ENCODE measurements at regions not wholly inside any gene's neighbourhood (a gene's known extent, or its start where the extent isn't known, plus 50 kb on each side); places are given as distances from the start of the nearest gene placed in this dataset.
"Not testable (repeated sequence)": the region's sequence is repeated elsewhere in the genome, so short reads cannot be mapped to it uniquely, and the experiment has no call there.

DNA sequence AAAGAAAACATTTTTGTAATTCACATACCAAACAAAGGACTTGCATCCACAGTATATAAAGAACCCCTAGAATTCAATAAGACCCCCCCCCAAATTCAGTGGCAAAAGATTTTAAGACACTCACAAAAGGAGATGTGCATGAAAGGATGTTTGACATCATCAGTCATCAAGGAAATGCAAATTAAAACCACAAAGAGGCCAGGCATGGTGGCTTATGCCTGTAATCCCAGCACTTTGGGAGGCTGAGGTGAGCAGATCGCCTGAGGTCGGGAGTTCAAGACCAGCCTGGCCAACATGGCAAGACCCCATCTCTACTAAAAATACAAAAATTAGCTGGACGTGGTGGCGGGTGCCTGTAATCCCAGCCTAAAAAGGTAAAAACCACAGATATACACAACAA lies 61.3 kb downstream of the AIPL1 start:
- DNase-seq (ENCODE audit: low read depth) = not testable (repeated sequence)

DNA sequence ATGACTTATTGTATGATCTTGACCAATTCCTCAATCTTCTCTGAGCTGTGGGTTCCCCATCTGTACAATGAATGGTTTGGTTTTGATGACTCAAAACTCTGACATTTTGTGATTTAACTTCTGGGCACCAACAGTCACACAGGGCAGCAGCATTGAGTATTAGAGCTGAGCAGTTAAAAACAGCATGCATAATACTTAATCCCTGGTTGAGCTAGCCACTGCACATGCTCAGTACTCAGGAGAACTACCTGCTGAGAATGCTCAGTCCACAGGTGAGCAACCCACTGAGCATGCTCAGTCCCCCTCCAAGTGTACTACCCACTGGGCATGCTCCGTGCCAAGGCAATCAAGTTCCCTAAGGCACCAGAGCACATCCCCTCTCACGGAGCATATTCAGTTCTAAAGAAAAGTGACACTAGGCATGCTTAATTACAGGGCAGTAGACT lies 68.7 kb downstream of the AIPL1 start:
- peak; percentile 83 for DNase-seq (ENCODE audit: low read depth)

DNA sequence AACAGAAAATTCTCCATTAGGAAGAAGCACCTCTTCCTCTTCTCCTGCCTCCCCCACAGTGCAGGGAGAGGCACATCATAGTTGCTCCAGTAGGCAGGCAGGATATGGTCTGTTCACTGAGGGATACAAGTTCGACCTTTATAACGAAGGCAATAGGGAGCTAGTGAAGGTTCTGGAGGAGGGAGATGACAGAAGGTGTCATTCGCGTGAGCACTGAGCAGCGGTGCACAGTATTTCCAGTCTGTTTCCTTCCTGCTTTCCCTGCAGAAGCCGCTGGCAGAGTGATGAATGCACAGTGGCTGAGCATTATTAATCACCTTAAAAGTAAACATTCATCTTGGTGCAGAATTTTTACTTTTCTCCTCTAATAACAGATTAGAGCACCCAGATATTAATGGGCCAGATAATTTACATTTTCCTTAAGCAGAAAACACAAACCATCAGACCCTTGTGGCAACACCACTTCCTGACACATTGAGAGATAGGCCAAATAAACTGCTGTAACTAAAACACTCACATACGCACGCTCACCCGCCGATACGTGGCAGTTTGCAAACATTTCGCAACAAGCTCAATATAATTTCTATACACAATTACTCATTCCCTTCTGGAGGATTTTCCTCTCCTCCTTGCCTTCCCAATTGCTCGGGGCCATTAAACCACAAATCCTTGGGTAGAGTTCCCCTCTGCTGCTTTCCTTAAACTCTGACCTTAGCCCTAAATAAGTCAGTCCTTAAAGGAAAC lies 69.5 kb downstream of the AIPL1 start:
- peak; percentile 89 for DNase-seq (ENCODE audit: low read depth)

DNA sequence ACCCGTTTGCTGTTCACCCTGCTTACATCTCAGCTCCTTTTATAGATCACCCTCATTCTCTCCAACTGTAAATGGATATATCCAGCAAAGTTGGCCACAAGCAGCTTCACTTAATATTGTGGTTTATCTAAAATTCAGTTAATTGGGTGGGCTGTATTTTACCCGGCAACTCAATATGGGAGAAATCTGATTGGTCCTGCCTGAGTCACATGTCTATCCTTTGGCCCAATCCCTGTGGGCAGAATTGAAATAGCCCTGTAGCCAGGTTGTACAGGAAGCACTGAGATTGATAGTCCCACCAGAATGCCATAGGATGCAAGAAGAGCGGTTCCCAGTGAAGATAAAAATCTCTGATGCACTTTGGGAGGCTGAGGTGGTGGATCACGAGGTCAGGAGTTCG lies 73.2 kb downstream of the AIPL1 start:
- peak; percentile 32 for DNase-seq (ENCODE audit: low read depth)

DNA sequence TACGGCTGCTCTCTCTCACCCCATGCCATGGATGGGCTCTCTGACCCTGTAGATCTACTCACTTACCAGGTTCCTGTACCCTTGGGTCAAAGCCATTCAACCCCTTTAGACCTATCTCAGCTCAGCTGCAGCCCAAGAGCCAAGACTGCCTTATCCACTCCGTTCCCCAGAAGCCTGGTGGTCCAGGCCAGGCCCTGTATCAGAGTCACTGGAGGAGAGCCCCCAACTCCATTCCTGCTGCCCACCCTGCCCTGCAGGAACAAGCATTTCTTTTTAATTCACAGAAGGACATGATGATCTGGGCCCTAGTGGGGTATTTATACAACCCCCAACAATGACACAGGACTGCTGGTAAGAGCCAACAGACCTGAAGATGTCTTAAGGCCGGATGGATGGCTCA lies 76.8 kb downstream of the AIPL1 start:
- no peak for DNase-seq (ENCODE audit: low read depth)

DNA sequence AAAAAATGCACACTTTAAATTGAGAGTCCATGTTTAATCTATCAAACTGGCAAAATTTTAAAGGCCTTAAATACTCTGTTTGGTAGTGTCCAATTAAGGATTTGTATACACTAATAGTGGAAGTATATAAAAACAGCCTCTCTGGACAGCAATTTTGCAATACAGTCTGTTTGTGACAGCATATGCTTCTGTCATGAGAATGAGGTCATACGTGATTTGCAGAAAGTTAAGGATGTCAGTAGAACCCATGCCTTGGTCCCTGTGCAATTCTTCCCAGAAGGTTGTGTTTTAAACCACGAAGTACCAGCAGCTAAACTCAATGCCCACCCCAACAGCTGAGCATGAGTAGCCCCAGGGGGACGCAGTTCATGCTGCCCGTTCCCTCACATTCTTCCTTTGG lies 78.4 kb downstream of the AIPL1 start:
- no peak for DNase-seq (ENCODE audit: low read depth)

DNA sequence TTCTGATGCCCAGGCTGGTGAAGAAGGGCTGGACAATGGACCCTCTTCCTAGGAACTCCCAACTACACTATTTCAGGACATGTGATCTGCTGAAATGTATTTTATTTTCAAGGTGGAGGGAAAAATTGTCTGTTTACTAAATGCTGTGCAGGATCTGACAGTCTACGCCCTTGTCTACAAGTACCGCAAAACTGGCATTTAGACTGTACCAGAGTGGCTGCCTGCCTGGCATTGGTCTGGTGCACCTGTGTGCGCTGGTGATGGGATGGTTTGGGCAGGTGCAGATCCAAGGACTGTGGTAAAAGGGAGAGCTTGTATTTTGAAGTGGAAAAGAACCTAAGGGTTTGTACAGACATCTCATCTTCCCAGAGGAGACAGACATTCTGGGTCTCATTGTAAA lies 79.7 kb downstream of the AIPL1 start:
- no peak for DNase-seq (ENCODE audit: low read depth)

DNA sequence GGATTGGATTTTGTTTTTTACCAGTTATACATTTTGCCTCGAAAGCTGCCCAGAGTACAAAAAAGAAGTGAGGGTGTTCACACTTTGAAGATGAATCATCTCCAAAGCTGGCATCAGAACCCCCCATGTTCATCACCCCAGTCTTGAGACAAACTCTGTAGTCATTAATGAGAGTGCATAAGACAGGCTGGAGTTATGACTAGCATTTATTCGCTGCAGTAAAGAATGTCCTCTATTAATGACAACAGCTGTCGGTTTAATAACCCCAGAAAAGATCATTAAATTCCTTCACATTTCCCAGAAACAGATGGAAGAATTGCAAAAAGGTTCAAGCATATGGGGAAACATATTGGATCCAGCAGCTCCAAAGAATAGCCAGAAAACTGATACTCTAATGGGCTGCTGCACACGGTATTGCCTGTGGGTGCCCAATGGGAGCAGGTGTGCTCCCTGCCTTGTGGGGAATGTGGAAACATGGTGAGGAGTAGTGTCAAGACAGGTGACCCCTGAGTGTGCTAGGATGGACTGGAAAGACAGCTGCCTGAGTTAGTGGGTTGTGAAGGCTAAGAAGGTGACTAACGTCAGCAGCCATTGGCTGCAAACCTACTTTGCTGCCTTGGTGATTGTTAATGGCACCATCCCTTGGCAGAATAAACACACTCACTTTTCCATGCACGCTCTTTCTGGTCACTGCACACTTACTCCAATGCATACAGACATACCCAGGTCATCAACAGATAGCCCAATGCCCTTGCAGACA lies 81.9 kb downstream of the AIPL1 start:
- DNase-seq (ENCODE audit: low read depth) = no peak

DNA sequence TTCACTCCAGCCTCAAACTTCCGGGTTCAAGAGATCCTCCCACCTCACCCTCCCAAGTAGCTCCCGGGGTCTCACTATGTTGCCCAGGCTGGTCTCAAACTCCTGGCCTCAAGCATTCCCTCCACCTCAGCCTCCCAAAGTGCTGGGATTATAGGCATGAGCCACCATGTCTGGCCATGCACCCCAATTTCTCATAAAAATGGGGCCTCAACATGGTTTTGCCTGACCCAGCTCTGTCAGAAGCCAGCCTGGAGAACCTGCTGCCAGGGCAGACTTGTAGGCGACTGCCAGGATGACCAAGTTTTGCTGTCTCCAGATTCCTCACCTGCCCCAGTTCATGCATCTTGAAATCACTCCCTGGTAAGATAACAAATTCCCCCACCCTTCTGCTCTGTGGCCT lies 82.9 kb downstream of the AIPL1 start:
- no peak for DNase-seq (ENCODE audit: low read depth)

DNA sequence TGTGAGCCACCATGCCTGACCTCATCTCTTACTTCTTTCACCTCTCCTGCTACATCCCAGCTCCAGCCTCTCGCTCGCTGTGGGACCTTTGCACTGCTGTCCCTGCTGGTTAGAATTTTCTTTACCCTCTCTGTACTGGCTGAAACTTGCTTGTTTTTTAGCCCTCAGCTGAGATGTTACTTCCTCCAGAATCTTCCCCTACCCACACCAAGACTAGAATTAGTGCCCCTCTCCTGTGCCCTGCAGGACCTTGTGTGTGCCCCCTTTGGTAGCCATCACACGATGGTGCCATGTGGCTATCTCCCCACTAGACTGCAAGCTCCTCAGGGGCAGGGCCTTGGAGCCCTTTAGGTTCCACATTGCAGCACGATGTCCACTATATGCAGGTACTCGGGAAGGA lies 84.1 kb downstream of the AIPL1 start:
- DNase-seq (ENCODE audit: low read depth) = no peak

DNA sequence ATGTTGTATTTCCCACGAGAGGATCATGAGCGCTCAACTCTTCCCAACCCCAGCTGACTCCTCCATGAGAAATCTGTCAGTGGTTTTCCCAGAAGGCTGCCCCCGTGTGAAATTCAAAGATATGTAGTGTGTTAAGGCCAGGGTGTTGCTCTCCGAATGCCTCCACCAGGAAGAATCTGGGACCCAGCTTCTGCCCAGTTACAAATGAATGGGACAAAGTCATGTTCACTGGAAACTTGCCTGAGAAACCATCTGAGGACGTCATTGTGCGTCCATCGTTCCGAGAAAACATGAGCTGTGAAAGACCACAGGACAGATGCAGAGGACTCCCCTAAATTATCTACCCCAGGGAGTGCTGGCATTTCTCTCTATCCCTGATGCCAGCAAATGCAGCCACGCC lies 86.0 kb downstream of the AIPL1 start:
- no peak for DNase-seq (ENCODE audit: low read depth)

DNA sequence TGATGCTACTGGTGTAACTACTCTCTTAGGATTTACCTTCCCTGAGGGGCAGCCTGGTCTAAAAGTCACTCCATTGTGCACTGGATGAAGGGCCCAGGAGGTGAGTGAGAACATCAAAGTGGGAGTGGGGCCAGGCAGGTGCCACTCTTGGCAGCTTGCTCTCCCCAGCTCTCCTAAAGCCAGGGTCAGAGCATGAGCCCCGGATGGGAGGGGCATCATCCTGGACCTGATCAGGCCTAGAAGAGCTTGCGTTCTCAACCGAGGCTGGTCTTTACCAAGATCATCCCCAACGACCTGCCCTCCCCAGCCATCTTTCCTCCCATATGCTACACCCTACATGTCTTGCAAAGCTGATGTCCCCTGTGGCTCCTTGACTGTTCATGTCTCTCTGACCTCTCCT lies 87.1 kb downstream of the AIPL1 start:
- DNase-seq (ENCODE audit: low read depth) = no peak

DNA sequence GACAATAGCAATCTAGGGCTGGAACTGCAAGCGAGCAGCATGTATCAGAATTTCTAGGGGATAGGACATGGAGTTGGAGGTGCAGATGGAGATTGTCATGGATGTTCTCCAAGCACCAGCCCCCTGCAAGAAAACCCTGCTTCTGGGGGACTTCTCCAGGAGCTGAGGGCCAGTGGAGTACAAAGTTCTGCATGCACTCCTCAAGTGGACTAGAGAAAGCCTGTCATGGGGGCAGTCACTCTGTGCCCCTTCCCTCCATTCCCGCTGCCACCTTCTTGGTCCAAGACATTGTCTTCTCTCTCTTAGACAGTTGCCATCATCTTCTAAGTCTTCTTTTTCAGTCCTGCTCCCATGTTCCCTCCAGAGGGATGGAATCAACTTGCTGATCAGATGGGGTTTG lies 87.9 kb downstream of the AIPL1 start:
- DNase-seq (ENCODE audit: low read depth) = no peak

DNA sequence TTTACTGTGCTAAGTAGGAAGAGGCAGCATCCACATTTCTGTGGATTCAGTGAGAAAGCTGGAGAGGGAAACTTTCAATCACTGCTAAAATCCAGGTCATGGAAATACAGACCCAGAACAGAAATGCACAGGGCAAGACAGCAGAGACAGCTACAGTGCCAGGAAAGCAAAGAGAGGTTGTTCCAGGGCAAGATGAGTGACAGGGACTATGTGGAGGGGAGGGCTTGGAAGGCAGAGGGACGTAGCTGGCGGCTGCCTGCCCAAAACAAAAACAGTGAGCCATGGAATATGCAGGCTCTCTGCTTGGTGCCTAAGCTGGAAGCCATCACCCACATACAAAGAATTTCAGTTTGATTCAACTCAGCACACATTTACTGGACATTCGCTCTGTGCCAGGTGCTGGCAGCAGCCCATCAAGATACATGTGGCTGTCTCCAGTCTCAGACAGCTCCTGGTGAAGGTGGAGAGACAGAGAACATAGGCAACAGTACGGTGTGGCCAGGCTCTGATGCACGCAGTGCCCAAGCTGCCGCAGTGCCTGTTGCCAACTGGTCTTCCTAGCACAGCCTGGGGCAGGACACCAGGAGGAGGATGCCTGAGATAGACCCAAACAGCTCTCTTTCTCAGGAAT lies 88.7 kb downstream of the AIPL1 start:
- no peak for DNase-seq (ENCODE audit: low read depth)

DNA sequence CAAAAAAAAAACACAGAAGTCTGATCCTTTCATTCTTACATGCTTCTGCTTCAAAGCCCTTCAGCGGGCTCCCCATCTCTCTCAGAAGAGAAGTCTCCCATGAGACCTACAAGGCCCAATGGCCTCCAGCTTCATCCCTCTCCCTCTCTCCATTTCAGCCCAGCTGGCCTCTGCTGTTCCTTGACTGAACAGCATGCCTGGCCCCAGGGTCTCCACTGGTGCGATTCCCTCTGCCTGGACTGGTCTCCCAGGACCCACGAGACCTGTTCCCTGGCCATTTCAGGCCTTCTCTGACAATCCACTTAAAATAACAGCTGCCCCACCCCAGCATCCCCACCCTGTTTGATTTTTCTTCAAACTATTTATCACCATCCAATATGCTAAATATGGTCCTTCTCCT lies 91.2 kb downstream of the AIPL1 start:
- no peak for DNase-seq (ENCODE audit: low read depth)

DNA sequence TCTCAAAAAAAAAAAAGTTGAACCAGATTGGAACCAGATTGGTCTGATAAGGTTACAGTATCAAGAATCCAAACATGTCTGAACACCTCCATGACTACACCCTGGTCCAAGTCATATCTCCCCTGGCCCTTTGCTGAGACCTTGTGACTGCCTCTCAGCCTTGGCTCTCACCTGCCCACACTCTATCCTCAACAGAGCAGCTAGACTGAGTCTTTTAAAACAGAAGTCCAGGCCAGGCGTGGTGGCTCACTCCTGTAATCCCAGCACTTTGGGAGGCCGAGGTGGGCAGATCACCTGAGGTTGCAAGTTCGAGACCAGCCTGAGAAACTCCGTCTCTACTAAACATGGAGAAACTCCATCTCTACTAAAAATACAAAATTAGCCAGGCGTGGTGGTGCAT lies 91.7 kb downstream of the AIPL1 start:
- DNase-seq (ENCODE audit: low read depth) = no peak

DNA sequence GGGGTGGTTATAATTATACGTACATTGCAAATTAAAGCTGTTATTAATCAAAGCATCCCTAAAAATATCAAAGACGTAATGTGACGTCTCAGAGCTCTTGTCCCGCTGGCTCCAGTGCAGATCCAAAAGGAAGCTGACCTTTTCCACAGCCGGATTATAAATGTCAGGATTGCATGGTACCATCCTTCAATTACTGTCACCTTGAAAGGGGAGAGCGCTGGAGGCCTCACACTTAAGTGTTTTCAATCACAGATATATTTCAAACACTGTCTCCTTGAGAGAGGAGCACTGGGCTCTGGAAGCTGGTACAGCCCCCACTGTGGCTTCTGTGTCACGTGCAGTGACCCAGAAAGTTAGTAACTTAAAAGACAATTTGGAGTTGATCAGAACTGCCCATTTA lies 94.2 kb downstream of the AIPL1 start:
- DNase-seq (ENCODE audit: low read depth) = no peak

DNA sequence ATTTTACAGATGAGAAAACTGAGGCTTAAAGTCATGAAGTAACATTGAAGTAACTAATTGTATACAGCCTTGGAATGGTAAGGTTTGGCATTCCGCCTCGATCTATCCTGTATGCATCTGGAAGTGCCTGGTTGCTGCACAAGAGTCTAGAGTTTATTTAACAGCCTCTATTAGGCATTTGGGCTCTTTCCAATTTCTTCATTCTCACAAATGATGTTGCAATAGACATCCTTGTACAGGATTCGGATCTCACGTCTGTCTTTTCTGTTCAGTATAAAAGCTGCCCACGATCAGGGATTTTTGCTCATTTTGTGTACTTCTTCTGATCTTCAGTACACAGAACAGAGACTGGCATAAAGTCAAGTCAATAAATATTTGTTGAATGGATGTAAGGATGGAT lies 100.5 kb downstream of the AIPL1 start:
- no peak for DNase-seq (ENCODE audit: low read depth)

DNA sequence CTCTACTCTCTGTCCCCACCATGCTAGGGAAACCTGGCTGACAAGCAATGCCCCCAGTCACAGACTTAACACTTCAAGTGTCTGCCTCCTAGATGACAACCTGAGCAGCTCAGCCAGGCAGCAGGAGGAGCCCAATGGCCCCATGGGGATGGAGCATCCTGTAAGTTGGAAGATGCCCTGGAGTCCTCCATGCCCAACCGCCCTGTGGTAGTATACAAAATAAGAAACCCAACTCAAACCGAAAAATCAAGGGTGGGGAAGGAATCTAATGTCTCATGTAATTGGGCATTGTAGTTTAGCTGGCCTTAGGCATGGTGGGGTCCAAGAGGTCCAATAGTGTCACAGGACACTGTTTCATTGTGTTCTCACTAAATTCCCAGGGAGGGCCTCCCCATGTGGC lies 104.0 kb downstream of the AIPL1 start:
- no peak for DNase-seq (ENCODE audit: low read depth)

DNA sequence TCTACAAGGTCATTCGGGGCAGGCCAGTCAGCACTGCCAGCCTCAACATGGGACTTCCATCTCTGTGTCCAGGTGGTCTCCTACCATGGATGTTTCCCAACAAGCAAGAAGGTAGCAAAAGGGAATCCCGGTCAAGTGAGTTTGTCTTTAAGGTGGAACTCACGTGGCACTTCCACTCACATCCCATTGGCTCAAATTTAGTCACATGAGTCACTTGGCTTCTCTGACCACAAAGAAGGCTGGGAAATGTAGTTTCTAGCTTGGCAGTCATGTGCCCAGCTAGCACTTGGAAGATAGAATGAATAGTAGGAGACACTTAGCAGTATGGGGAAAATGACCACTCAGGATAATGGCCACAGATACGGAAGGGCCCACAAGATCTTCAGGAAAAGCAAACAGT lies 106.6 kb downstream of the AIPL1 start:
- DNase-seq (ENCODE audit: low read depth) = peak; percentile 23

DNA sequence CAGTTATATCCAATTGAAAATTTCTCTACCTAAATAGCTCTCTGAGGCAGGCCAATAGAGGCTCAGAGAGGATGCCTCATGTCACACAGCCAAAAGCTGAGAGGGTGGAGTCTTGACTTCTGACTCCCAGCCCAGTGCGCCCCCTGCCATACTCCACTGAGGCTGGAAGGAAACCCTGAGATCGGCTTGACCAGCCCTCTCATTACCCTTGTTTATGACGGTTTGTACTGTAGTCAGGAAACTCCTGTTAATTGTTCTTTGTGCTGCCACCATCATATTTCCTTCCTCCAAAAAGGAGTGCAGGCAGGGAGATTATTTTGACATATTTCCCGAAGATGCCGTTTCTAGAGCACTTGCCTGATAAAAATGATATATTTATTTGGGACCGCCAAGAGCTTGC lies 107.9 kb downstream of the AIPL1 start:
- DNase-seq (ENCODE audit: low read depth) = no peak

DNA sequence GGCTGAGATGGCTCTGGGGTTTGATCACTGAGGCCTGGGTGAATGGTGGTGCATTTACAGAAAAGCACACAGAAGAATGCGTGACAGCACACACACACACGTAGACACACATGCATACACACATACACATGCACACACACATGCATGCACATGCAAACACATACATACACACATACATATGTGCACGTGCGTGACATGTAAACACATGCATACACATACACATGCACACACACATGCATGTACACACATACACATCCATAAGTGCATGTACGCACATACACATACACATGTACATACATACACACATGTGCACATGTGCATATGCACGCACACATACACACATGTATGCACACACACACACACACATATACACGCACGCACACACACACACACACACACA lies 108.4 kb downstream of the AIPL1 start:
- DNase-seq (ENCODE audit: low read depth) = no peak

DNA sequence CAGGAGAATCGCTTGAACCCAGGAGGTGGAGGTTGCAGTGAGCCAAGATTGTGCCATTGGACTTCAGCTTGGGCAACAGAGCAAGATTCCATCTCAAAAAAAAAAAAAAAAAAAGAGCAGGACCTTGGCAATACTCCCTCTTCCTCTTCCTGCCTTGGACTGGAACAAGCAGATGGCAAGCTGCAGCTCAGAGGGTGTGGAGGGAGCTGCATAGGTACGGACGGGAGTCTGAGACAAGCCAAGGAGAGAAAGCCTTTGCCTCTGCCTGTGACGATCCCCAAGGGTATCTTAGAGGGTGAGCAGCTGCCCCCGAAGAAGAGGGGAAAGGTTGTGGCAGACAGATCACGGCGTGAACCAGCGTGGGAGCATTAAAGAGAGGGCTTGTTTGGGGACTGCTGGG lies 109.2 kb downstream of the AIPL1 start:
- no peak for DNase-seq (ENCODE audit: low read depth)

Data from RPMI7951 (cell line).